DOHH2 (cell line): ENCODE measurements at regions not wholly inside any gene's neighbourhood (a gene's known extent, or its start where the extent isn't known, plus 50 kb on each side); places are given as distances from the start of the nearest gene placed in this dataset.

Experiments used
- H3F3A ChIP-seq: fragments of 200-600 bp; sonication (generic), shearing (Covaris generic); 2 replicates; pipeline ENCODE4 v1.6.0; 2016; ENCODE audit warnings: antibody characterized with exemption, mild to moderate bottlenecking; ENCODE audit not compliant: control insufficient read depth, insufficient read depth
- H3K27ac ChIP-seq: fragments of 200-600 bp; sonication (generic); 2 replicates; pipeline ENCODE4 v1.5.1; 2014; ENCODE audit warnings: low read depth, mild to moderate bottlenecking, low read length, moderate library complexity
- H3K27me3 ChIP-seq: fragments of 200-600 bp; sonication (generic); 2 replicates; pipeline ENCODE4 v1.6.1; 2014; ENCODE audit warnings: mild to moderate bottlenecking, low read length, mixed read lengths; ENCODE audit not compliant: control insufficient read depth
- H3K36me3 ChIP-seq: fragments of 200-600 bp; sonication (generic); 2 replicates; pipeline ENCODE4 v1.6.1; 2014; ENCODE audit warnings: mild to moderate bottlenecking, low read length, moderate library complexity, mixed read lengths; ENCODE audit not compliant: control insufficient read depth
- H3K4me1 ChIP-seq: fragments of 200-600 bp; sonication (generic); 2 replicates; pipeline ENCODE4 v1.6.1; 2014; ENCODE audit warnings: mild to moderate bottlenecking, low read length, mixed read lengths; ENCODE audit not compliant: control insufficient read depth
- H3K4me2 ChIP-seq: fragments of 200-600 bp; sonication (generic); 2 replicates; pipeline ENCODE4 v1.6.0; 2014; ENCODE audit warnings: mild to moderate bottlenecking, low read length, moderate library complexity
- H3K4me3 ChIP-seq: fragments of 200-600 bp; sonication (generic); 2 replicates; pipeline ENCODE4 v1.5.1; 2014; ENCODE audit warnings: mild to moderate bottlenecking, low read length, mixed read lengths
- H3K79me2 ChIP-seq: fragments of 200-600 bp; sonication (generic); 2 replicates; pipeline ENCODE4 v1.6.1; 2014; ENCODE audit warnings: mild to moderate bottlenecking, low read length, mixed read lengths; ENCODE audit not compliant: control insufficient read depth
- H3K9me2 ChIP-seq: fragments of 200-600 bp; sonication (generic); replicated peaks from 2 replicates; pipeline ENCODE4 v1.6.1; 2014; ENCODE audit warnings: mild to moderate bottlenecking, low read length, mixed read lengths; ENCODE audit not compliant: control insufficient read depth
- H3K9me3 ChIP-seq: fragments of 200-600 bp; sonication (generic); 2 replicates; pipeline ENCODE4 v1.6.1; 2014; ENCODE audit warnings: antibody characterized with exemption, low read length, mixed read lengths; ENCODE audit not compliant: control insufficient read depth, insufficient read depth
- H4K20me1 ChIP-seq: fragments of 200-600 bp; sonication (generic); 2 replicates; pipeline ENCODE4 v1.6.0; 2014; ENCODE audit warnings: low read depth, mild to moderate bottlenecking, antibody characterized with exemption, low read length, moderate library complexity; ENCODE audit not compliant: control insufficient read depth, insufficient read depth
- CTCF ChIP-seq: fragments of 200-600 bp; sonication (generic); IDR thresholded peaks from one replicate; pipeline ENCODE4 v1.5.1; 2014; ENCODE audit warnings: antibody characterized with exemption, mild to moderate bottlenecking, low read depth, low read length; ENCODE audit not compliant: poor library complexity, severe bottlenecking
- EZH2phosphoT487 ChIP-seq: fragments of 200-600 bp; sonication (generic); IDR thresholded peaks from 2 replicates; pipeline ENCODE4 v1.6.1; 2017; ENCODE audit warnings: borderline replicate concordance, mild to moderate bottlenecking, antibody characterized with exemption, low read length, moderate library complexity, mixed read lengths

- Histone ChIP-seq H3K4me1 (no peaks in the 10 kb centered on the region), H3K79me2 (no peaks in the 10 kb centered on the region), H3K9me2 (no peaks in the 10 kb centered on the region), H3K9me3 (no peaks in the 10 kb centered on the region), H3K4me2 (no peak overlapping the region), H3K36me3 (no peaks in the 10 kb centered on the region), H3K27ac (no peak overlapping the region), H3K4me3 (no peak overlapping the region), H4K20me1 (no peaks in the 10 kb centered on the region), H3F3A (no peaks in the 10 kb centered on the region), H3K27me3 (no peaks in the 10 kb centered on the region)
- TF ChIP-seq EZH2phosphoT487 (no peak), CTCF (no peak)
Measured at GRCh38 chr1:186530109-186530508, 69.2 kb upstream of the PDC start.

GRCh38 chr1:186519982-186520381 lies 59.1 kb upstream of the PDC start:
- H3K36me3 ChIP-seq = no peaks in the 10 kb centered on the region
- no peak for TF ChIP-seq CTCF
- no peak for TF ChIP-seq EZH2phosphoT487
- H3K4me1 ChIP-seq = no peaks in the 10 kb centered on the region
- no peaks in the 10 kb centered on the region for H3K27me3 ChIP-seq
- H4K20me1 ChIP-seq = no peaks in the 10 kb centered on the region
- H3K27ac ChIP-seq = no peak overlapping the region
- no peaks in the 10 kb centered on the region for H3K79me2 ChIP-seq
- no peak overlapping the region for H3K4me2 ChIP-seq
- H3F3A ChIP-seq = no peaks in the 10 kb centered on the region
- H3K9me3 ChIP-seq = peaks cover 7% of the 10 kb centered on the region; the same call in 1 of the 2 replicates
- no peaks in the 10 kb centered on the region for H3K9me2 ChIP-seq
- H3K4me3 ChIP-seq = no peak overlapping the region

- Histone ChIP-seq H3K9me3 (peaks cover 6% of the 10 kb centered on the region; the same call in 1 of the 2 replicates), H3K27ac (no peak overlapping the region), H3K4me1 (no peaks in the 10 kb centered on the region), H3K4me3 (no peak overlapping the region), H3K79me2 (no peaks in the 10 kb centered on the region), H3F3A (no peaks in the 10 kb centered on the region), H3K36me3 (no peaks in the 10 kb centered on the region), H3K27me3 (no peaks in the 10 kb centered on the region), H4K20me1 (no peaks in the 10 kb centered on the region), H3K9me2 (no peaks in the 10 kb centered on the region), H3K4me2 (no peak overlapping the region)
- TF ChIP-seq EZH2phosphoT487 (no peak), CTCF (no peak)
Measured at GRCh38 chr1:186518822-186519381, 58.0 kb upstream of the PDC start.
